CD4-positive, alpha-beta T cell treated with Interleukin-21 for 1 hour (primary cell): ENCODE measurements at regions not wholly inside any gene's neighbourhood (a gene's known extent, or its start where the extent isn't known, plus 50 kb on each side); places are given as distances from the start of the nearest gene placed in this dataset.

Source experiments
- DNase-seq: peaks from one replicate; pipeline ENCODE4 v3.0.0-alpha.2; 2020

DNA sequence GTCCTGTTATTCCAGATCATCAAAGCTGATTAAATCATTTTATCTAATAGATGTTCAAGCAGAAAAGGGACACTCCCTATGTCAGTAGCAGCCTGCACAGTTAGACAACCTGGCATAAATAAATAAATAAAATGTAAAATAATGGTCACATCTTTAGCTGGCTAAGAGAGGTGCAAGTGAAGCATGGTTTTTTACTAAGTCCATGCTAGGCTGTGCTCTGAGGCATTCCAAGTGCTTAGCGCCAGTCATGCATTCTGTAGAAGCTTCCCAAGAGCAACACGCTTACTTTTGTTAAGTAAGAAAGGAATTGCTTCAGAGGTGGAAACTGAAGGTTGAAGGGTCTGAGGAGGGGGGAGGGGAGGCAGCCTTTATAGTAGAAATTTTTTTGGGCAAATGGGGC is 351.2 kb downstream of the CDH2 start:
- no peak for DNase-seq

DNA sequence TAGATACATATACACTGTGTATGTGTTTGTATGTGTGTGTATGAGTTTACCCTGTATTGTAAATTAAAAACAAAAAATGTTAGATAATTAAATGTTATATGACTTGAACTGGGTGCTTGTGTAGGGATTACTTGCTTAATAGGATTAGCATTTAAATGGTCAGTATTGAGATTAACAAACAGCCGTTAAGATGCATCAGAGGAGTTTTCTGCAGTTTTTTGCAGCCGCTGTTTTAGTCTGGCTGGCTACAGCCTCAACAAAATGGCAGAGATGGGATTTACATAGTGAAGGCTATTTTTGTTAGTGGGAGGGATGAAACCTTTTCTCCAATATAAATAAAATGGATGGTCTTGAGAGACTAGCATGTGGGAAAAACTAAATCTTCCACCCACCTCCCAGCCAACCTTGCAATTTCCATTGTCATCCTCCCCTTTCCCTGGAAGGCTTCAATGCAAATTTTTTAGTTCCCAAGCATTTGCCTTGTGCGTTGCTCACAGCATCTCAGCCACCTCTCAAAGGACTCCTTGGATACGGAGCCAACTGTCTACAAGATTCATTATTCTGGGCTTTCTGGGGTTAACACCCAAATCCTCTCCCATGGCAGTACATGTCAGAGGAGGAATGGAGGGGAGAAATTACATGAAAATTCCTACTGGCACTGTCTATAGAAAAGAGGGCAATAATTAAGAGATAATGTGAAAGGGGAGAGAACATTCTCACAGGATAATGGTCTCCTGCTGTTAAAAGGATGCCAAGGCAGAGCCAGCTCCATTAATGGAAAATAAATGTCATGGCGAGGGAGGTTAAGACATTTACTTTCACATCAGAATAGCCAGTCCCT is 351.9 kb downstream of the CDH2 start:
- no peak for DNase-seq

DNA sequence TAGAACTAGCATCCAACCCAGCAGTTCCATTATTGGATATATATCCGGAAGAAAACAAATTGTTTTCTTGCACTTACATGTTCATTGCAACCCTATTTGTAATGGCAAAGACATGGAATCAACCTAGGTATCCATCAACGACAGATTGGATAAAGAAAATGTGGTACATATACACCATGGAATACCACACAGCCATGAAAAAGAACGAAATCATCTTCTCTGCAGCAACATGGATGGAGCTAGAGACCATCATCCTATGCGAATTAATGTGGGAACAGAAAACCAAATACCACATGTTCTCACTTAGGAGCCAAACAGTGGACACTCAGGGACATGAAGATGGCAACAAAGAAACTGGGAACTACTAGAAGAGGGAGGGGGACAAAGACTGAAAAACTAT is 352.7 kb downstream of the CDH2 start:
- DNase-seq: no peak

DNA sequence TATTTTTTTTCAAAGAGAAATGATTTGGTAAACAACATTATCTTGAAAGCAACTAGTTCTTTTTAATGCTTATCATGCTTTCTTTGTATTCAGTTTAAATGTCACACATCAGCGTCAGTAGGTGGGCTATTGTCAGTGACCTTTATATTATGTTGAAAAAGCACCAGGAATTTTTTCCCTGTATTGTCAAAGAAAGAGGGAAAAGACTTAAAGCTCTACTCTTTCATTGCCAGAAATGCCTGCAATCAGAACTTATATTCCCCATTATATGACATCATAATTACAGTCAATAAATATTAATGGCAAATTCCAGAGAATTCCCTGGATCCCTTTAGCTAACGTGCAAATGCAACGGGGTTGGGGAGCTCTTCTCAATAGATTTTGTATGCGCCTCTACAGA is 353.9 kb downstream of the CDH2 start:
- no peak for DNase-seq

DNA sequence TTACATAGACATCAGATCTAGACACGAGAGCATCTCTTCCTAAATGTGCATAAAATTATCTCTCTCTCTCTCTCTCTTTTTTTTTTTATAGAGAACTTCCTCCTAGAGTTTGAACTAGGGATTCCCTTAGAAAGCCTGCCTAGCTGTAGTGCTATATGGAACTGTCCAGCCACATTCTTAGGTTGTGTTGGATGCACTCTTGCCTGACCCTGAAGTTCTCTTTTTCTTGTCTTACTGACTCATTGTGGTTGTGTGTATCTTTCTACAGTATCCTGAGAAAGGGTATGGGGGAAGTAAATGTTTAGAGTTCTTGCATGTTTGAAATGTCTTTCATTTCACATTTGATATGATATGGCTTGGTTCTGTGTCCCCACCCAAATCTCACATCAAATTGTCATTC is 368.2 kb downstream of the CDH2 start:
- no peak for DNase-seq

DNA sequence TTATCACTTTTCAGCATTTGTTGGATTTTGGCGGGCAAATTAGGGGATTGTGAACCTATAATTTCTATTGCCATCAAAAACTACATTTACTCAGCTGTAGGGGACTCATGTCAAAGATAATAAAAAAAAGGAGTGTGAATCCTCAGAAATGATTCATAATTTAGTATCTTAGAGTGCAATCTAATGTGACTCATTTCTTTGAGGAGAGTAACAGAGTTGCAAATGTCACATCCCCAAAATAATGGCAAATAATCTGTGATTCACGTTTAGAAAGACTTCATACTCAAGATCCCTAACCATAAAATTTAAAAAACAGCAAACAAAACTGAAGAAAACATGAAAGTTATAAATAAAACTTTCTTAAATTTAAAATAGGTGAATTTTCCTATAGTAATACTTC is 373.0 kb downstream of the CDH2 start:
- no peak for DNase-seq

DNA sequence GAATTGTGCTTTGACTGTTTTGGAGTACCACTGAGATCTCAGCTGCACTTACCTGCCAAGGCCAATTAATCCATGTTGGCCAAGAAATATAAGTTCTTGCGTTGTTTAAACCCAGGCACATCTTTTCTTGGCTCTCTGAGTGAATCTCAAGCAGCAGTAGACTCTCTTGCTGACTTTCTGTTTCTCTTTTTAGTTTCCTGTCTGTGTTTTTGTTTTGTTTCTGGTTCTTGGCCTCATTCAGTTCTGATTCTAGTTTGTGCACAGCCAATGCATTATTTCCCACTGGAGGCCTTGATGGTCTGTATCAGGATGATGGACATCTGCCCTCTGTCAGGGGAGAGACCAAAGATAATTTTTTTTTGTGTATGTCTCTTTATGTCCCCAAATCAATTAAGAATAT is 379.4 kb downstream of the CDH2 start:
- DNase-seq: no peak

DNA sequence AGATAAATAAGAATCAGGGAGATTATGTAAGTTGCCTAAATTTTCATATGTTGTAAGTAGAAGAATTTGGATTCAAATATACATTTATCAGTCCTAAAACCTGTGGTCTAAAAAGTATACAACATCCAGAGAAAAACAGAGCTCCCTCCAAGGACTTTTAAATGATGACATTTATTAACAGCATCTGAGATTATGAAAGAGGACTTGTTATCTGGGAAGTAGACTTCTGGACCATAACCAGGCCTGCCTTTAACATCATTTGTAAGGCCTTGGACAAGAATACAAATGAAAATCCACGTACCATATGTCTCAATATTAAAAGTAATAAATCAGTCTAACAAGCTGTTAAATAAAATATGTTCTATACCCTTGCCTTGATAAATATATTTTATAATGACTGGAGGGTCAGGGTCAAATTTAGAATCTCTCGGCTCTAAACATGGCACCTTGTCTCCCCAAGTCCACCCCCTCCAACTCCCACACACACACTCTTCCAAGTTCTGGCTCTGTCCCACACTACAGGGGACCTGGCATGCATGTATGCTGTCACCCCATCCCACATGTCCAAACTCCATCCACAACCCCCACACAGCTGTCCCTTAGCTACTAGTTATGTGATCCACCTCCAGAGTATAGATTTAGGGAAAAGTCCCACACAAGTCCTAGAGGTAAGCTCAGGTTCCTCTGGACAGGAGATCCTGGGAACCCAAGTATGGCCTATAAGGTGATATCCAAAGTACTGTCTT is 382.6 kb downstream of the CDH2 start:
- DNase-seq: no peak

DNA sequence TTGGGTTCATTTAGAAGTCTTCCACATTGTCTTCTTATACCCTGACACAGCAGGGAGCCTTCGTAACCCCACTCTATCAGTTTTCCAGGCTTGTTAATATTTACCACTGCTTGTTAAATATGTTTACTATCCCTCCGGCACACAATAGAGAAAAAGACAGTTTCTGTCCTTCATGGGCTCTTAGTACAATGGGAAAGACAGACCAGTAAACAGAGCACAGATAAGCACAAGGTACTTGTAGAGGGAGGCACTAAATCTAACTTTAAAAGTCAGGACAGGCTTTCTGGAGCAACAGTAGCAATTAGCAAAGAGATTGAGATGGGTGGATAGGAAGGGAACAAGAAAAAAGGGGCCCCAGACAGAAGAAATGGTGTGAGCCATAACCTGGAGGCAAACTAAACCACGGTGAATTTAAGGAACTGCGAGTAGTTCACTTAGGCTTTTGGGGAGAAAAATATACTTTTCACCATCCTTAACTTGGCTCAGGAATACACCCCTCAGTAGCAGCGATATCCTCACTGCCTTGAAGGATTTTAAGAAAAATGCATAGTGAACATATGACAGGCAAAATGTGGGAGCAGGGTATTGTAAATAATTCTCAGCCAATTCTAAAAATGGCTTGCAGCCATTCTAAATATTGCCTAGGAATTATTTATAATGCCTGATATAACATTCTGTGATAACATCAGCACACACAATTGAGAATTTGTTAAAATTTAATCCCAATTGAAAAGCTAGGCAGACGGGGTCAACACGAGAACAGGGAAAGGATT is 383.7 kb downstream of the CDH2 start:
- no peak for DNase-seq

DNA sequence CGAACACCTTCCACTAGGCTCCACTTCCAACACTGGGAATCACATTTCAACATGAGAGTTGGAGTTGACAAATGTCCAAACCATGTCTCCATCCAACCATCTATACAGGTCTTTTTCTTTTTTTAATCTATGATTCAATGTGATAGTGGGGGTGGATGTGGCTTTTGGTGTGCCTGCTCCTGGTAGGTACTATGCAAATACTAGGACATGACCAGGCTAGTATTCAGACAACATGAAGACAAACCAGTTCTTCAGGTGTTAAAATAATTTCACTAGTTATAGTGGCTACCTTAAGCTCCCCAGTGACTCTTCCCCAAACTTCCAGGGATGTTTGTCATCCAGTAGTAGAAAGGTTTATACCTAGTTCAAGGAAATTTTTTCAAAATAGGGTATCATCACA is 387.5 kb downstream of the CDH2 start:
- DNase-seq: no peak

DNA sequence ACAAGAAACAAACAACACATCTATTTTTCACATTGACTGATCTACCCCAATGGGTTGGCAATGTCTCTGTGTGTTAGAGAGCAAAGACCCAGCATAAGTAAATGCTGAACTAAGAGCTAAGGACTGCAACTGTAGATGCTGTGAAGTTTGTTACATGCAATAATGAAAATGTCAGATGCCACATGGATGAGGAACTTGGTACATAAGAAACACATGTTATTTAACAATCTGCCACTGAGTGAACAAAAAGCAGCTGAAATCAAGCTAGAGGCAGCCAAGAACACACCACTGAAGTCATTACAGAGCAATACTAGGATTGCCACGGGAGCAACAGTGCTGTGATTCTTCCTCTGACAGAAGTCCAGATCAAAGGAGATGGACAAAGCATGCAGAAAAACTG is 389.4 kb downstream of the CDH2 start:
- DNase-seq: no peak

DNA sequence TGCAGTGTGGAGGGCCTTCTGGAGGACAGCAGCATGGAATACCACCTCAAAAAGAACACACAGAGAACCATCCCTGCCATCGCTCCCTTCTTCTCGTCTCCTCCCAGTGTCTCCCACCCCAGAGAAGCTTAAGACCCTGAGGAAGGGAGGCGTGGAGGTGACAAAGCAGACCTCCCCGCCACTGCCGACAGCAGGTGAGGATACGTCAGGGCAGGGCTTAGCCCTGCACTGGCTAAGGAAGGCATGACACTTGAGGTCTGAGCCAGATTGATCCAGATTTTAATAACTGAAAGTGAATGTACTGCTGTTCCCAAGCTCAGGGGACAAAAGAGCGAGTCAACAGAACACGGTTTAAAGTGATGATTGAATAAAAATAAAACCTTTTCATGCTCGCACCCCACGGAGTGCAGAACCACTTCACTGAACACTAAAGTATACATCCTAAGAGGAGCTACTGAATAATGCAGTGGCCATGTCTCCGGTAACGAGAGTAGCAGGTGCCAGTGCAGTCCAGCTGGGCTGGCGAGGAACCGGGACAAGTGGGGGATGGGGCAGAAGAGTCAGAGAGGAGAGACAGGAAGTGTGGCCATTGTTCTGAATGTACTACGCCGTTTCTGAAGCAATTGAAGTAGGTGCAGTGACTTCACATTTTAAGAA is 391.0 kb downstream of the CDH2 start:
- no peak for DNase-seq

DNA sequence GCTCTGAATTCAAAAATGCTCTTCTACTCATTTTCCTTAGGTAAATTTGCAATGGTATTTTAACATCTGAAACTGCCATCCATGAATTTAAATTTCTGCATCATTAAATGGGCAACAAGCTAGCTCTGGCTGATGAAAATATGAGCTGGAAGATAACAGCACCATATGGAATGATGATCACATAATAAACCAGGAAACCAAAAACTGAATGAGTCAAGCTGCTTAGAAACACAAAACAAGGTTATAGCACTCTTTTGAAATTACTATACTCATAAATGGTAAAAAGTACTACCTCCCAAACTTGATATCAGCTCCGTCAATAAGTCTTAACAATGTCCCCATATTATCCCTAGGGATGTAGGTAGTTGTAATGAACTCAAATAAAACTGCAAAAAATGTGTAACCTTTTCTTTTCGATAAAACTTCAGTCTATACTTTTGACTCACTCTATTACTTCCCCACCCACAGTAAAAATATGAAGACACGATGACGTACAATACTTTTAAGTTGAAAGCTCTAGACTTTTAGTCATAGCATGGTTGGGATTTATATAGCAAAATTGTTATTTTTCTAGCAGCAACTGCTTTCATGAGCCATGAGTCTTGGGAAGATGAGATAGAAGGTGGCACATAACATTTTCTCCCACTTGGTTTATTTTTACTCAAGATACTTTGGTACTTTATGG is 396.7 kb downstream of the CDH2 start:
- DNase-seq: no peak

DNA sequence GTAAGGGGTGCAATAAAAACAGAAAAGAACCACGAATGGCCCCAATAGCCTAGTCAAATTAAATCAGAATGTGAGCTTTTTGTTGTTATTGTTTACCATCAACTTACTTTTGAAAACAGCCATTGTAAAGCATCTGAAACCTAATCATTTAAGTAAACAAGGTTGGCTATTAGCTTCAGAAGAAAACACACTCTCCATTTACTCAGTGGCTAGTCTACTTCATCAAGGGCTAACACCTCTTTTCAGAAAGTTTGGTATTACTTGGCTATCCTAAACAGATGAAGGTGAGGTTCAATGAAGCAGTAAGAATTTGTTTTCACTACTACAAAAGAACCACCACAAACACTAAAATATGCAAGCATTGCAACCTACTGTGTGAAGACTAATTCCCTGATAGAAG is 398.0 kb downstream of the CDH2 start:
- no peak for DNase-seq

DNA sequence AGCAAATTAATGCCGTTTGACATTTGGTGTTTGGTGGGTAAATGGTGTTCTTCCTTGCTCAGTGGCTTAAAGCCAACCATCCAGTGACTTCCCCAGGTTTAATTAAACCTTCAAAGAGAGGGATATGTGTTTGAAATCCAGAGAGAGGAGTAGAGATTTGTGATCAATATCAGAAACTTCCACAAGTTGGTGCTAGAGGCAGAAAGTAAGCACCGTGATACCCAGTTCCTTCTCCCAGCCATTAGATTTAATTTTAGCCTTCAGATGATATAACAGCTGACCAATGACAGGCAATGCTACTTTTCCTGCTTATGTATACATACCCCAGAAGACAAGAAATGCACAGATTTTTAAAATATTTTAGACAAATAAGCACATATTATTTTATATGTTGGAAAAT is 398.5 kb downstream of the CDH2 start:
- DNase-seq: no peak

DNA sequence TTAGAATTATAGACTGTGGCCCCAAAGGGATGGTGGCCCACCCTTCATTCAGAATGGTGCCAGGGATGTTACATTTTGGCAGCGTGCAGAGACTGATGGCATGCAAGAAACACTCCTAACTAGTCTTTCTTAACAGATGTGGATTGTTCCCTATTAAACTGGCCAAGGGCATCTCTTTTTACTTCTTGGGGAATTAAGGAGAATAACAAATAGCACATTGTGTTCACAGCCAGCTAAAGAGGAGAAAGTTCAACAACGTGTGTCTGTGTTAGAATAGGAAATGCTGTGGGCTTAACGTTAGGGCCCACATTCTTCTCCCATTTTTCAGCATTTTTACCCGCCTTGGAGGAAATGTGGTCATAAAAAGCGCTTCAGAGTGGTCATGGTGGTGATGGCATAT is 404.8 kb downstream of the CDH2 start:
- DNase-seq: no peak

DNA sequence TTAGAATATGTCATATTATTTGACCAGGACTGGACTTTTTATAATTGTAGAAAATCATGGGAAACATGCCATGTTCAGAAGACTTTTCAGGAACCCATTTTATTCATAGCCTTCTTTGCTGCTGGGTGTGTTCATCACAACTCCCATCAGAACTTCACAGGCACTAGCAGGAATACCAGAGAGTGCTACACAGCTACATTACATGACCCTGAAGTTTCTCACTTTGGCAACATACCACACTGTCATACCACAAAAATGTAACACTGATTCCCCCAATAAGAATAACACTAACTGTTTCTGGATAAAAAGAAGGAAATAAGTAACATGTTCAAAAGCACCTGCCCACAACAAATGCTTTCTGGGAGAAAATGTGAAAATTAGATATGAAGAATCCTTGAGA is 405.4 kb downstream of the CDH2 start:
- DNase-seq: no peak

DNA sequence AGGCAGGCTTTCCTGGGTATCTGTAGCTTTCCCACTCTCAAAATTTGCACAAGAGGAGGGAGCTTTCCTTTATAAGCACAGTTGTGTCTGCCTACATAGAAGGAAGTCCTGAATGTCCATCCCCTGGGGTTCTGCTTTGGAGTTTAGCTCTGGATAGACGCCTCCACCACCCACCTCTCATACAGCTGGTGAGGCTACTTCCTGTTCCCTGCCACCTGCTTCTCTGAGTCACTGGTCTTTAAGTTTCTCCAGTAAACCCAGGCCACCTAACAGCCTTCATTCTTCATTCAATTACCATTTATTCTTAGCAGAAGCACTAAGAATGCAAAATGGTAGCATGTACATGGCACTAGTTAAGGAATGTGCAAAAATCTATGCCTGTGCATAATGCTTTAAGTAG is 407.8 kb downstream of the CDH2 start:
- DNase-seq: no peak

DNA sequence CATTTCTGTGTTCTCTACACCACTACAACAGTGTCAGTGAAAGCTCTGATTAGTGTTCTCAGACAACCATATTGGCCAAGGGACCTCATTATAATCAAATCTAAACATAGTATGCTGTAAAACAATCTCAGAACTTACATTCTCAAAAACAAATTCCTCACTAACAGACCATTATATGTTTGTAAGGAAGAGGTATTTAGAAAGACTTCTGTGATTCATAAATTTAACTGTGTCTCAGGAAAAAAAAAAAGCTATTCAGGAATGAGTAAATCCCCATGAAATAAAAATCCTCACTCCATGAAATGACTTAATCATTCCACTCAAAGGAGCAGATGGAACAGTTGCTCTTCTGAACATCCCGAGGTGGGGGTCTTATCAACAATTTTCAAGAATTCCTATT is 413.0 kb downstream of the CDH2 start:
- no peak for DNase-seq

DNA sequence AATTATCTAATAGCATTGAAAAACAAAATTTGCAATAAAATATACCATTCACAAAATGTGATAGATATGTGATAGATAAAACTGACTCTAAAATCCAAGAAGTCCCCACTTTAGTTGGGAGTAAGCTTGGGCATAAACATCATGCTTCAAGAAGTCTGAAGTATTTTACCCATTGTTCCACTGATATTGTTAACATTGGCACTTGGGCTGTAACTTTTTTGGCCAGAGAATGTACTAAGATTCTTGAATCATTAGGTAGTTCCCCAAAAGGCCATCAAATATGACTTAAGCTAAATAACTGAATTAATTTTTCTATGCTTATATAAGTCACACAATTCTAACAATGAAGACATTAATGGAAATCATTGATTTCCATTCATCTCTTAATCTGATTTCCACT is 413.6 kb downstream of the CDH2 start:
- DNase-seq: no peak

DNA sequence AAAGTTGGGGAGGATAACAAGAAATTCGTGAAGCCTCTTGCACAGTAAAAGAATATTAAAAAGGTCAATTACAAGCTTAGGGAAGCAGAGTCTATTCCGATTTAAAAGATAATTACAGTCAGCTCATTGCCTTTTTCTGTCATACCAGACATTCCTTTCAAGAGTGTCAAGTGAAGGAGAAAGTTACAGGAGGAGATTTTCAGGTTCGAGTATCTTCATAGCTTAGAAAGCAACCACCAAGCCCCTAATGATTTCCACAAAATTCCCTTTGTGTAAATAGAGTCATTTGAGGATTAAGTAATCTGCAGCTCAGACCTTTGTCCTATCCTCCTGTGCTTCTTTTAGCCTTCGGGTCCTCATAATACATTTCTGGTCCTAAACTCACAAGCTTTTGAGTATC is 414.9 kb downstream of the CDH2 start:
- DNase-seq: no peak

DNA sequence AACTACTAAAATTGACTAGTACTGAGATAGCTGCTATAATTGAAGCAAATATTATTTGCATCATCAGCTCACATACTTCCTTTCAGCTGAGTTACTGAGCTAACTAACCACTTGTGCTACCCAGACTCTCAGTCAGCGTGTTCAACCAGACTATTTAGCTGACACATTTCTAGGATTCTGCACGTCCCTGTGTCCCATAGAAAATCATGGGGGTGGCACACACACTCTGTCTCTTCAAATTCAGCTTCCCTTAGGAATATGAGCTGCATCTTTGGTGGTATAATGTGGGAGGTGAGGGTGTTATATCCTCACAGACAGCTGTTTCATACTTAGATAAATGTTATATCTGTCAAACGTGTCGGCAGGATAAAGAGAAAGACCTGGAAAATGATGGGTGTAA is 424.0 kb downstream of the CDH2 start:
- no peak for DNase-seq

DNA sequence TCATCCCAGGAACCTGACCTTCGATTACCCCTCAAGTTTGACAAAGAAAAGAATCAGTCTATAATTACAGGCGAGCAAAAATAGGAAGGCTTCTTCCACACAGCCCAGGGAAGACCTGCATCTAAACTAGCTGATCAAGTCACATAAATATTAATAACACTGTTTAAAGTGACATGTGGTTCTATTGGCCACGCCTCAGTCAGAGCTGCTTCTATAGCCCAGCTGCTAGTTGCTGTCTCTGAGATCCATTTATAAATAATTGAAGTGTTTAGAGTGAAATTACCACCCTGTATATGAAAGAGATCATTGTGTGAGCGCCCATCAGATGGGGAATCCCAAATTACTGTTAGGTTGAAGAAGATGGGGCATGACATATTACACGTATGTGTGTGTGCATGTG is 426.0 kb downstream of the CDH2 start:
- no peak for DNase-seq
